Uterus (tissue), 2 donors: ENCODE measurements at regions not wholly inside any gene's neighbourhood (a gene's known extent, or its start where the extent isn't known, plus 50 kb on each side); places are given as distances from the start of the nearest gene placed in this dataset.

Experiments
- POLR2A ChIP-seq, 2 donors: fragments of 450-650 bp; IDR thresholded peaks; one replicate each; pipeline ENCODE4 v1.6.1; 2016; ENCODE audit warnings: antibody characterized with exemption in 2 of 2, mild to moderate bottlenecking in 1 of 2, moderate library complexity in 1 of 2
- TF ChIP-seq, protein P1 (sequence below), 4 experiments: fragments of 200-600 bp in 2 of 4; fragments of 450-650 bp in 2 of 4; sonication (generic) in 2 of 4; IDR thresholded peaks; one replicate each; pipeline ENCODE4 v1.5.1; 2016 to 2019; ENCODE audit warnings: antibody characterized with exemption in 4 of 4, mild to moderate bottlenecking in 2 of 4, moderate library complexity in 1 of 4

DNA sequence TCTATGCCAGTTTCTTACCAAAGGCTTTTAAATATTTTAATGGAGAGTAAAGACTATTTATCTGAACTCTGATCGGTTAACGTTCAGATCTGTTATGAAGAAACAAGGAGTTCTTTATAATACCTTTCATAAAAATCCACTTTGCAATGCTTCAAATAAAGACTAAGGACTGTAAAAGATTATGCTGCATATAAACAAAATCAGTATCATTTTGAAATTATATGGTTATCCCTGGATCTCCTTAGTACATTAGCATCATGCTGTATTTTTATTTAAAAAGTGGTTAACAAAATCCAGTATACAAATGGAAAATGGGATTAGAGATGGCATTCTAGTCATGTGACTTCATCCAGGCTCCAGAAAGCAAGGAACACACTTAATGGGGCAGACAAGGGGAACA is 386.8 kb downstream of the LMO4 start:
- no peak for TF ChIP-seq POLR2A (IDR thresholded peaks at IDR 0.05)
- TF ChIP-seq, protein P1, sequence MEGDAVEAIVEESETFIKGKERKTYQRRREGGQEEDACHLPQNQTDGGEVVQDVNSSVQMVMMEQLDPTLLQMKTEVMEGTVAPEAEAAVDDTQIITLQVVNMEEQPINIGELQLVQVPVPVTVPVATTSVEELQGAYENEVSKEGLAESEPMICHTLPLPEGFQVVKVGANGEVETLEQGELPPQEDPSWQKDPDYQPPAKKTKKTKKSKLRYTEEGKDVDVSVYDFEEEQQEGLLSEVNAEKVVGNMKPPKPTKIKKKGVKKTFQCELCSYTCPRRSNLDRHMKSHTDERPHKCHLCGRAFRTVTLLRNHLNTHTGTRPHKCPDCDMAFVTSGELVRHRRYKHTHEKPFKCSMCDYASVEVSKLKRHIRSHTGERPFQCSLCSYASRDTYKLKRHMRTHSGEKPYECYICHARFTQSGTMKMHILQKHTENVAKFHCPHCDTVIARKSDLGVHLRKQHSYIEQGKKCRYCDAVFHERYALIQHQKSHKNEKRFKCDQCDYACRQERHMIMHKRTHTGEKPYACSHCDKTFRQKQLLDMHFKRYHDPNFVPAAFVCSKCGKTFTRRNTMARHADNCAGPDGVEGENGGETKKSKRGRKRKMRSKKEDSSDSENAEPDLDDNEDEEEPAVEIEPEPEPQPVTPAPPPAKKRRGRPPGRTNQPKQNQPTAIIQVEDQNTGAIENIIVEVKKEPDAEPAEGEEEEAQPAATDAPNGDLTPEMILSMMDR (IDR thresholded peaks at IDR 0.05): no peak
